GM12864 (cell line): ENCODE measurements at regions not wholly inside any gene's neighbourhood (a gene's known extent, or its start where the extent isn't known, plus 50 kb on each side); places are given as distances from the start of the nearest gene placed in this dataset.

Source experiments
- DNase-seq: peaks from one replicate; pipeline ENCODE4 v3.0.0-alpha.2; 2011; ENCODE audit warnings: low read depth
- H3K4me3 ChIP-seq: 2 replicates; pipeline ENCODE4 v1.5.1; 2011; ENCODE audit warnings: mild to moderate bottlenecking, low read depth, low read length, control low read depth
- TF ChIP-seq, protein P1 (sequence below): IDR thresholded peaks from 2 replicates; pipeline ENCODE4 v1.5.1; 2011; ENCODE audit warnings: low read depth, mild to moderate bottlenecking, moderate library complexity, low read length, control low read depth, inconsistent platforms; ENCODE audit errors: missing control alignments

DNA sequence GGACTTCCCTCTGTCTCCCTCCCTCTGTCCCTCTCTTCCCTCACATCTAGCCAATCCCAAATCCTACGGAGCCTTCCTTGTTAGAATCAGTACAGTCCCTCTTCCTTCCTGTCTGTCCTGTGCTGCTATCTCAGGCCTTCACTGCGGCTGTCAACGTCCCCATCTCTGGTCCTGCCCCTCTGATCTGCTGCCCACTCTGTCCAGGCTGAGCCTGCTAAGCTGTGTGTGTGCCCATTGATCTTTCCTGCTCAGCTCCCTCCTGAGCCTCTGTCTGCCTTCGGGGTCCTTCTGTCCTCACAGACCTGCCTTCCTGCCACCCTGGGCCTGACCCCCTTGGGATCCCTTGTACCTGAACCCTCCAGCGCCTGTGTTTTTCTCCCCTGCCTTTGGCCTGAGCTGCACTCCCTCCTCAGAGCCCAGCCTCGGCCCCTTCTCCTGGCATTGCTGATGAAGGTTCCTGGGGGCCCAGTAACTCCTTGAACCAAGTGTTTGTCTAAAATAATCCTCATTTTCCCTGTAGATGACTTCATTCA lies 182.1 kb upstream of the SHH start:
- no peak overlapping the region for H3K4me3 ChIP-seq
- TF ChIP-seq, protein P1, sequence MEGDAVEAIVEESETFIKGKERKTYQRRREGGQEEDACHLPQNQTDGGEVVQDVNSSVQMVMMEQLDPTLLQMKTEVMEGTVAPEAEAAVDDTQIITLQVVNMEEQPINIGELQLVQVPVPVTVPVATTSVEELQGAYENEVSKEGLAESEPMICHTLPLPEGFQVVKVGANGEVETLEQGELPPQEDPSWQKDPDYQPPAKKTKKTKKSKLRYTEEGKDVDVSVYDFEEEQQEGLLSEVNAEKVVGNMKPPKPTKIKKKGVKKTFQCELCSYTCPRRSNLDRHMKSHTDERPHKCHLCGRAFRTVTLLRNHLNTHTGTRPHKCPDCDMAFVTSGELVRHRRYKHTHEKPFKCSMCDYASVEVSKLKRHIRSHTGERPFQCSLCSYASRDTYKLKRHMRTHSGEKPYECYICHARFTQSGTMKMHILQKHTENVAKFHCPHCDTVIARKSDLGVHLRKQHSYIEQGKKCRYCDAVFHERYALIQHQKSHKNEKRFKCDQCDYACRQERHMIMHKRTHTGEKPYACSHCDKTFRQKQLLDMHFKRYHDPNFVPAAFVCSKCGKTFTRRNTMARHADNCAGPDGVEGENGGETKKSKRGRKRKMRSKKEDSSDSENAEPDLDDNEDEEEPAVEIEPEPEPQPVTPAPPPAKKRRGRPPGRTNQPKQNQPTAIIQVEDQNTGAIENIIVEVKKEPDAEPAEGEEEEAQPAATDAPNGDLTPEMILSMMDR, result no peak
- DNase-seq, result no peak

DNA sequence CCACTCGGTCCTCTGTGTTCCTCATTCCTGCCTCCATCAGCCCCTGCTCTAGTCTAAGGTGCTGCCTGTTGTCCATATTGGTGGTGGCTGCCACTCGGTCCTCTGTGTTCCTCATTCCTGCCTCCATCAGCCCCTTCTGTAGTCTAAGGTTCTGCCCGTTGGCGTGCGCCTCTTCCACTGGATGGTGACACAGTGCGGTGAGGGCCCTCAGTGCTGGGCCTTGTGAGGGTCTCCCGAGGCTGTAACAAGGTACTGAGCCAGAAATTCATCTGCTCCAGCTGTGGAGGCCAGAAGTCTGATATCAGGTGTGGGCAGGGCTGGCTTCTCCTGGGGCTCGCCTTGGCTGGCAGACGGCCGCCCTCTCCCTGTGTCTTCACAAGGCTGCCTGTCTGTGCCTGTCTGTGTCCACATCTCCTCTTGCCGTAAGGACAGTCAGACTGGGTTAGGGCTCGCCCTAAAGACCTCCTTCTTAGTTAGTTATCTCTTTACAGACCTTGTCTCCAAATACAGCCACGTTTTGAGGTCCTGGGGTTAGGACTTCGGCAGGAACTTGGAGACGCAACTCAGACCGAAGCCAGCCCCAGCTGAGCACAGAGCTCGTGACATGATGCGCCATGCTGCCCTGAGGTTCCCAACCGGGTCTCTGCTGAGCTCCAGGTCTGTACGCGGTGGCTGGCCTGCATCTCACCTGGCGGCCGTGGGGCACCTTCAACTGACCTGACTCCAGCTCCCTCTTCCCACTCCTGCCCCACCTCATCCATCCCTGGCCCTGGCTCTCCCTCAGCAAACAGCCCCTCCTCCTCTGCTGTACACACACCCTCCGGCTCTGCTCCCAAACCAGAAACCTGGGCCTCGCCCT lies 181.4 kb upstream of the SHH start:
- DNase-seq, result no peak
- TF ChIP-seq, protein P1, result no peak

DNA sequence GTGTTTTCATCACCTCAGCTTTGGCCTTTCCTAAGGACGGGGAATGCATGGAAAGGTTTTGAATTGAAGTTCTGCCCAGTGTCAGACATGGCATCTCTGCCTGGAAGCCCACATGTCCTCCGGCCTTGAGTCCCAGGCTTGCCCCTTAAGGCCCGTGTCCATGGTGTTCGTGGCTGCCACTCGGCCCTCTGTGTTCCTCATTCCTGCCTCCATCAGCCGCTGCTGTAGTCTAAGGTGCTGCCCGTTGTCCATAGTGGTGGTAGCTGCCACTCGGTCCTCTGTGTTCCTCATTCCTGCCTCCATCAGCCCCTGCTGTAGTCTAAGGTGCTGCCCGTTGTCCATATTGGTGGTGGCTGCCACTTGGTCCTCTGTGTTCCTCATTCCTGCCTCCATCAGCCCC lies 180.7 kb upstream of the SHH start:
- TF ChIP-seq, protein P1, result no peak
- DNase-seq, result no peak
- H3K4me3 ChIP-seq, result no peak overlapping the region

More for the DNA sequence above, 181.4 kb upstream of the SHH start:
- no peak overlapping the region for H3K4me3 ChIP-seq

DNA sequence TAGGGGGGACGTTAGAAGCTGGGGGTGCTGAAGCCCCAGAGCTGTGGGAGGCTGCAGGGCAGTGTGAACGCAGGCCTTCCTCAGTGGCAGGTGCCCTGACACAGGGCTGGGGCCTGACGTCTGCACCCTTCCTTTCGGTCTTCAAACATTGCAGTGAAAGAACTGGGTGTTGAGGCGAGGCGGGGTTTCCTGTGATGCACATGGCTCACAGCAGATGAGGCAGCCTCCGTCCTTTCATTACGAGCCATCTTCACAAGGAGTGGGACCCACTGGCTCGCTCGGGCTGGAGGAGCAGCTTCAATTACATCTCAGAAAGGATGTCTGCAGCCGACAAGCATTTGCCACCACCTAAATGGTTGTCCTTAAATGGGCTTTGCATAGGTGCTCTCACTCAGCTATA lies 180.3 kb upstream of the SHH start:
- TF ChIP-seq, protein P1, result no peak

DNA sequence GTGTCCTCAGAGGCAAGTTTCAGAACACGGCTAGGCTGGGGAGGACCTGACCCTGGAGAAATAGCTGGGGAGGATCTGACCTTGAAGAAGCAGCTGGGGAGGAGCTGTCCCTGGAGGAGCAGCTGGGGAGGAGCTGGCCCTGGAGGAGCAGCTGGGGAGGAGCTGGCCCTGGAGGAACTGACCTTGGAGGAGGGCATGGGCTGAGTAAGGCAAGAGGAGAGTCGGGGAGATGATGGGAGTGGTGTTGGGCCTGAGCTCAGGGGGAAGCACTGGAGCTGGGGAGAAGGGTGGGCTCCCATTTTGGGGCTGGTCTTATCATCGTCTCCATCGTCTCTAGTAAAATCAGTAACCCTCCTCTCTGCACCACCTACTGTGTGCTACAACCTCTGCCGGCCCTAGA lies 179.8 kb upstream of the SHH start:
- H3K4me3 ChIP-seq, result no peak overlapping the region
- DNase-seq, result no peak
- TF ChIP-seq, protein P1, result no peak

More for the DNA sequence above, 180.3 kb upstream of the SHH start:
- no peak for DNase-seq
- no peak overlapping the region for H3K4me3 ChIP-seq

DNA sequence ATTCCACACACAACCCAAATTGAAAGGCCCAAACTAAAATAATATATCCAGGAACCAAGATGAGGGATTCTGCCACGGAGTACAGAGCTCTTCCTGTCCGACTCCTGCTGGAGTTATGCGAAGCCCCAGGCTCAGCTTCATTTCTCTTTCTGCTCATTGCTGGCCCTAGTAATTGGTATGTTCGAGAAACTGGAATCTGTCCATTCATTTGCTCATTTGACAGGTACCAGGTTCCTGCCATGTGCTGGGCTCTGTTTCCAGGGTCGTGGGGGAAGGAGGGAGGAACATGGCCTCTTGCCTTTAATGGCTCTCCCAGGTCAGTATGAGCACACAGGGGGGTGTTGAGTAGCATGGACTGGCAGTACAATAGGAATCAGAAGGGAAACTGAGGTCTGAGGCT lies 179.2 kb upstream of the SHH start:
- TF ChIP-seq, protein P1, result no peak
- no peak for DNase-seq
- H3K4me3 ChIP-seq, result no peak overlapping the region
